Activated T-helper 17 cell treated with anti-CD3 and anti-CD28 coated beads, Interleukin-2, amount 50 U/mL, for 72 hours (primary cell): ENCODE measurements at regions not wholly inside any gene's neighbourhood (a gene's known extent, or its start where the extent isn't known, plus 50 kb on each side); places are given as distances from the start of the nearest gene placed in this dataset.
"Not testable (repeated sequence)": the region's sequence is repeated elsewhere in the genome, so short reads cannot be mapped to it uniquely, and the experiment has no call there.

Experiments used
- ATAC-seq: fragments of 150-1000 bp; cut with Tn5 transposase; replicated peaks from 2 replicates; pipeline ENCODE4 v1.10.0; 2021; ENCODE audit warnings: mild to moderate bottlenecking, moderate library complexity
- H3K27ac Mint-ChIP-seq: one replicate; pipeline ENCODE4 v1.8.0; 2022; ENCODE audit warnings: mixed read lengths
- H3K27me3 Mint-ChIP-seq: one replicate; pipeline ENCODE4 v1.8.0; 2022; ENCODE audit warnings: mixed read lengths
- H3K36me3 Mint-ChIP-seq: one replicate; pipeline ENCODE4 v1.8.0; 2022; ENCODE audit warnings: low read depth, mild to moderate bottlenecking, mixed read lengths
- H3K4me1 Mint-ChIP-seq: one replicate; pipeline ENCODE4 v1.8.0; 2022; ENCODE audit warnings: mixed read lengths
- H3K4me3 Mint-ChIP-seq: one replicate; pipeline ENCODE4 v1.8.0; 2022; ENCODE audit warnings: mild to moderate bottlenecking, mixed read lengths
- H3K9me3 Mint-ChIP-seq: one replicate; pipeline ENCODE4 v1.8.0; 2022; ENCODE audit warnings: mixed read lengths

DNA sequence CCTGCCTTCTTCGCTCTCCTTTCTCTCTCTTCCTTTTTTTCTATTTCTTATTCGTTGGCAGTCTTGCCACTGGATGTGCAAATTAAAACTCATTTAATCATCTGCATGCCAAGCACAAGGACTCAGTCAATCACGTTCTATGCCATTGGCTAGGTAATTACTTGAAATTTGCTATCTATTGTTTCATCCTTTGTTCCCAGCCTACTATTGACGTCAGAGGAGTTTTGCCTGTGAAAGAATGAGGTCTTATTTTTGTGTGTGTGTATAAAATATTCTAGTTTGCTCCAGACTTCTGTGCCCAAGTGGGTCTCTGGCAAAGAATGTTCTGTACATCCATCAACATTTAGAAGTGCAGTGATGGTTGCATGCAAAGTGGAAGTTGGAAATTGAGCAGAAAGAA lies 132.3 kb upstream of the DOK5 start:
- no peak for ATAC-seq
- H3K27ac Mint-ChIP-seq = no peak overlapping the region
- H3K27me3 Mint-ChIP-seq = peaks cover 10% of the 10 kb centered on the region
- no peaks in the 10 kb centered on the region for H3K36me3 Mint-ChIP-seq
- peaks cover 6% of the 10 kb centered on the region for H3K9me3 Mint-ChIP-seq
- H3K4me1 Mint-ChIP-seq = no peaks in the 10 kb centered on the region
- H3K4me3 Mint-ChIP-seq = no peak overlapping the region

DNA sequence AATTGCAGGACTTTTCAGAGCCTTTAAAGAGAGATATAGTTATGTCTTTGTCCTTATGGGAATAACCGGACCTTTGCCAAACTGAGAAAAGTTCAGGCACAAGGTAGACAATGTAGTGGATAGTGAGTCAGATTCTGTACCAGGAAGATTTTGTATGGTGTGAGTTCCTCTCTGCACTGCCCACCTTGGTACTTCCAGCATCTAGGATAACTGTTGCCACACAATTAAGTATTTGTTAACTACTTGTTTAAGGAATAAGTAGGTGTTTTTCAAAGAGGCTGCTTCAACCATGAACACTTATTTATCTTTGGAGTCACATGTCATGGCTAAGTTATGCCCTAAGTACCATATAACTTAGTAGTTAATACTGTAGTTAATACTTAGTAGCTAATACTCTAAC lies 131.8 kb upstream of the DOK5 start:
- no peak for ATAC-seq
- peaks cover 6% of the 10 kb centered on the region for H3K9me3 Mint-ChIP-seq
- no peaks in the 10 kb centered on the region for H3K36me3 Mint-ChIP-seq
- H3K4me3 Mint-ChIP-seq = no peak overlapping the region
- no peak overlapping the region for H3K27ac Mint-ChIP-seq
- no peaks in the 10 kb centered on the region for H3K4me1 Mint-ChIP-seq
- peaks cover 12% of the 10 kb centered on the region for H3K27me3 Mint-ChIP-seq

DNA sequence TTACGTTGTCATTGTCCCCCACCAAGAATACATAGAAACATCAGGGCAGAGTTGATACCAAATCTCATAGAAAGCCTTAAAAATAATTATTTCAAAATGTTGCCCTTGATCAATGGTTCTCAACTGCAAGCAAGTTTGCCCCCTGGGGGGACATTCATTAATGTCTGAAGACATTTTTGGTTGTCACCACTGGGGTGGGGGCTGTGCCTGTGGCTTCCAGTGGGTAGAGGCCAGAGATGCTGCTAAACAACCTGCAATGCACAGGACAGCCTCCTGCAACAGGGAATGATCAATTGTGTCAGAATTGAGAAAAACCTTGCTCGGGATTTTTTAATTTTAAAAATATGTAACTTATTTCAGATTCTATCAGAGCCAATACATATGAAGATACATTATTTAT lies 130.6 kb upstream of the DOK5 start:
- Mint-ChIP-seq H3K4me1 (no peaks in the 10 kb centered on the region), H3K36me3 (no peaks in the 10 kb centered on the region), H3K27me3 (peaks cover 16% of the 10 kb centered on the region), H3K4me3 (no peak overlapping the region), H3K9me3 (peaks cover 6% of the 10 kb centered on the region), H3K27ac (no peak overlapping the region)
- no peak for ATAC-seq

DNA sequence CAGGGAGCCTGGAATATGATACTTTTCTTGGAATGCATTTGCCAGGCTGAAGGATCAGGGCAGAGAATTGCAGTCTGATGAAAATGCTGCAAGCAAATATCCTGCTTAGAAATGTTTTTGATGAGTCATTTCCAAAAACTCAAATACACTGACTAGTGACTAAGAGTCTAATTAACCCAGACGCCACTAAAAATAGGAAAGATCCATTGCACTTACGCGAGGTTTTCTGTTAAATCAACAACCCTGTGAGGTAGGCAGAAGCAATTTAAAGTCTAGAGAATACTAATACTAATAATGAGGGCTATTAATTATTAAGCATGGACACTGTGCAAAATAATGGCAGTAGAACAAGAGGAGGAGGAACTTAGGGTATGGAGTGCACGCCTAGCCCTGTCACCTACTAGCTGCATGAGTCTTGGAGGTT lies 130.1 kb upstream of the DOK5 start:
- peaks cover 6% of the 10 kb centered on the region for H3K9me3 Mint-ChIP-seq
- no peaks in the 10 kb centered on the region for H3K4me1 Mint-ChIP-seq
- no peak overlapping the region for H3K27ac Mint-ChIP-seq
- ATAC-seq = peak; percentile 12
- H3K4me3 Mint-ChIP-seq = no peak overlapping the region
- peaks cover 16% of the 10 kb centered on the region for H3K27me3 Mint-ChIP-seq
- no peaks in the 10 kb centered on the region for H3K36me3 Mint-ChIP-seq

DNA sequence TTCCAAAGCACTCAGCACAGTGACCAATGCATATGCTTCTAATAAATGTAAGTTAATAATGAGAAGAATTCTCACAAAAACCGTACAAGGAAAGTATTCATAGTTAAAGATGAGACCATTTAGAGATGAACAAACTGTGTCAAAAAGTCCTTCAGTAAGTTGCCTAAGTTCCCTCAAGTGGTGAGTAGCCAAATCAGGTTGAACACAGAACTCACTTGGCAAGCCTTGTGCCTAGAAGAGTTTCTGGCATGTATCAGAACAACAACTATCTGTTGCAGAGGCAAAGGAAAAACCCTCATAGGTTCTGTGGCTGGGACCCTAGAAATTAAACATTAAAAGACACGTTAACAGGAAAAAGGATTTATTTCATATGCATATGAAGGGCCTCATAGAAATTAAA lies 129.6 kb upstream of the DOK5 start:
- no peak for ATAC-seq
- no peaks in the 10 kb centered on the region for H3K36me3 Mint-ChIP-seq
- no peak overlapping the region for H3K4me3 Mint-ChIP-seq
- H3K9me3 Mint-ChIP-seq = peaks cover 6% of the 10 kb centered on the region
- H3K27ac Mint-ChIP-seq = no peak overlapping the region
- no peaks in the 10 kb centered on the region for H3K4me1 Mint-ChIP-seq
- H3K27me3 Mint-ChIP-seq = peaks cover 19% of the 10 kb centered on the region

DNA sequence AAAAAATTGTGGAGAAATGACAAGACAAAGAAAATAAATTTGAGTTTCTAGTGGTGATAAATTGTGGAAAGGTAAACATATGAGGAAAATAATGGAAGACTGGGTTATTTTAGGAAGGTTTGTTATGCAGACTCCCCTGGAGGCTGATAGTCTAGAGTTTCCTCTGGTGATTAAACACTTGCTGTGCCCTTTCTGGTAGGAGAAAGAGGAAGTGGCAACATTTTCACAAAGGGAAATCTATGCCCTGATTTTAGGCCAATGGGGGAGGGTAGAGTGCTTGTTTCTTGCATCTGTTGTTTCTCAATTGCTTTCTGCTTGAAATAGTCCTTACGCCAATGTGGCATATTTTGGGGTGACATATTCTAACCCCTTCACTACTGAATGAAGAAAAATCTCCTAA lies 129.1 kb upstream of the DOK5 start:
- H3K27ac Mint-ChIP-seq = no peak overlapping the region
- H3K4me1 Mint-ChIP-seq = no peaks in the 10 kb centered on the region
- H3K27me3 Mint-ChIP-seq = peaks cover 19% of the 10 kb centered on the region
- H3K9me3 Mint-ChIP-seq = peaks cover 6% of the 10 kb centered on the region
- no peak overlapping the region for H3K4me3 Mint-ChIP-seq
- H3K36me3 Mint-ChIP-seq = no peaks in the 10 kb centered on the region
- no peak for ATAC-seq

DNA sequence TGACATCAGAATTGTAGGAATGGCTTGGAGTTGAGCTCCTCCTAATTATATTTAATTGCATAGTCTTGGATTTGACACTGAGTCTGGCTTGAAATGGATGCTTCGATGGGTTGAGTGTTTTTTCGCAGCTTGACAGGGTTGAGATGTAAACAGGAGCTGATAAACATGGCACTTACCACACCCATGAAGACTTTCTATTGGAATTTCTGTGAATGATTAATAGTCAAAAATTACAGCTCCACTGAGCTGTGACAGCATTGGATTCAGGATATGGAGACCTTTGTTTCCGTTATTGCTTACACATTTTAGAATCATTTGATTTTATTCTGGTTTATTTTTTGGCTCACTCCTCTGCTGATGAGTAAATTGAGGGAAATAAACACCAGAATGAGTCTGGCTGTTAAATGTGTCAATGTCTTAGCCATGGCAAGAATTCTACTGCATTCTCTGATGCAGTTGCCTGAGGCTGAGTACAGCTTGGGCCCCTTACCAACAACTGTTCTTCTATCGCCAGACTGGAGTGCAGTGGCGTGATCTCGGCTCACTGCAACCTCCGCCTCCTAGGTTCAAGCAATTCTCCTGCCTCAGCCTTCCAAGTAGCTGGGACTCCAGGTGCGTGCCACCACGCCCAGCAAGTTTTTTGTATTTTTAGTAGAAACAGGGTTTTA lies 128.1 kb upstream of the DOK5 start:
- H3K9me3 Mint-ChIP-seq = peaks cover 6% of the 10 kb centered on the region
- no peak for ATAC-seq
- H3K27ac Mint-ChIP-seq = no peak overlapping the region
- peaks cover 22% of the 10 kb centered on the region for H3K27me3 Mint-ChIP-seq
- no peaks in the 10 kb centered on the region for H3K36me3 Mint-ChIP-seq
- H3K4me3 Mint-ChIP-seq = no peak overlapping the region
- H3K4me1 Mint-ChIP-seq = no peaks in the 10 kb centered on the region

DNA sequence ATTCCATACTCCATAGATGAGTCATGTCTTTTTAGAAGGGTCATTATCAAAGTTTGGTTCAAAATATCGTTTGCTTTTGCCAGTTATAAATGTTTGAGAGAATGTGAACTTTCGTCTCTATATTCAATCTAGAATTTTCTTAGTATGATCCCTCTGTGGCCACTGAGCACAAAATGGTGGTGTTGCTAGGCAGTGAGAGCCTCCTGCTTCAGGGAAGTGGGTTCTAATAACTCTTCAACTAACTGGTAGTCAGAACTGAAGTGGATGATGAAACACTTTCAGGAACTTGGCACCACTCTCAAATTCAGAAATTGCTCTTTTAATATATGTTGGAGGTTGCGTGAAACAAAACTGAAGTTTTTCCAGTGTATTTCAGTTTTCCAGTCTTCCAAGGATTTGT lies 125.0 kb upstream of the DOK5 start:
- no peak overlapping the region for H3K27ac Mint-ChIP-seq
- no peak for ATAC-seq
- H3K4me1 Mint-ChIP-seq = no peaks in the 10 kb centered on the region

DNA sequence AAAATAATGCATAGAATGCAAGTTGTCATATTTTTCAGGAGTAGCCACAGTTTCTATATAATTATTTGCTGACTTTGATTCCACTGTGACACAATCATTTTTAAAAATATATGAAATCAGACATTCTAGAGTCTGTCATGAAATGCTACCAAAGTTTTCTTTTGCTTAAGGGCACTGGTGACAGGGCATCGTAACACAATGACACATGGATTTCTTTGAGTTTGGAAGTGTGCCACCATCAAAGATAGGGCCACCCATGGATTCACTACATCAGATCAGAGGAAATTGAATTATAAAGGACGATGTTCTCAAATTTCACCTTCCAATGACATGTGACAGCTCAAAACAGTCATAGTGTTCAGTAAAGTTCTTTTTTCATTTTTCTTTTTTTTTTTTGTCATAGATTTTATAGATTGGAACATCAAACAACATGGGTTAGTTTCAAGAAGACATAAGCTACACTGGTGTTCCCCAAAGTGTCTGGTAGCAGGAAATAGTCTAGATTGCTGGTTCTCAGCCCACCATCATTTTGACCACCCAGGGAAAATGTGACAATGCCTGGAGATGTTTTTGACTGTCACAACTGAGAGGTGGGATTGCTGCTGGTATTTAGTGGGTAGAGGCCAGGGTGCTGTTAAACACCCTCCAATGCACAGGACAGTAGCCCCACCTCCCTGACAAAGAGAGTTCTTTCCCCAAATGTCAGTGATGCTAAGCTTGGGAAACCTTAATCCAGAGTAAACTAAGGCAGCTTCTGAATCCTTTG lies 123.8 kb upstream of the DOK5 start:
- H3K9me3 Mint-ChIP-seq = peaks cover 6% of the 10 kb centered on the region
- H3K4me3 Mint-ChIP-seq = no peak overlapping the region
- no peaks in the 10 kb centered on the region for H3K36me3 Mint-ChIP-seq
- H3K27ac Mint-ChIP-seq = no peak overlapping the region
- H3K4me1 Mint-ChIP-seq = no peaks in the 10 kb centered on the region
- no peak for ATAC-seq
- peaks cover 29% of the 10 kb centered on the region for H3K27me3 Mint-ChIP-seq

More for the DNA sequence above, 125.0 kb upstream of the DOK5 start:
- Mint-ChIP-seq H3K36me3 (no peaks in the 10 kb centered on the region), H3K4me3 (no peak overlapping the region), H3K9me3 (peaks cover 6% of the 10 kb centered on the region), H3K27me3 (peaks cover 30% of the 10 kb centered on the region)

DNA sequence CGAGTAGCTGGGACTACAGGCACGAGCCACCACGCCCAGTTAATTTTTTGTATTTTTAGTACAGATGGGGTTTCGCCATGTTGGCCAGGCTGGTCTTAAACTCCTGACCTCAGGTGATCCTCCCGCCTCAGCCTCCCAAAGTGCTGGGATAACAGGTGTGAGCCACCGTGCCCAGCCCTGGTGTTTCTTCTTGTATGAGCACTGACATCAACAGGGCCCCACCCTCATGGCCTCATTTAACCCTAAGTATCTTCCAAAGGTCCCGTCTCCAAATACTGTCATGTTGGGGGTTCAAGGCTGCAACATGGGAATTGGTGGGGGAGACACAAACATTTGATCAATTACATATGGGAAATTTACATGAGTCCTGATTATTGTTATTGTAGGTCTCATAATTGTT lies 122.9 kb upstream of the DOK5 start:
- not testable (repeated sequence) for H3K4me3 Mint-ChIP-seq, H3K4me1 Mint-ChIP-seq, H3K27ac Mint-ChIP-seq, ATAC-seq, H3K9me3 Mint-ChIP-seq, H3K36me3 Mint-ChIP-seq
- peaks cover 27% of the 10 kb centered on the region for H3K27me3 Mint-ChIP-seq

DNA sequence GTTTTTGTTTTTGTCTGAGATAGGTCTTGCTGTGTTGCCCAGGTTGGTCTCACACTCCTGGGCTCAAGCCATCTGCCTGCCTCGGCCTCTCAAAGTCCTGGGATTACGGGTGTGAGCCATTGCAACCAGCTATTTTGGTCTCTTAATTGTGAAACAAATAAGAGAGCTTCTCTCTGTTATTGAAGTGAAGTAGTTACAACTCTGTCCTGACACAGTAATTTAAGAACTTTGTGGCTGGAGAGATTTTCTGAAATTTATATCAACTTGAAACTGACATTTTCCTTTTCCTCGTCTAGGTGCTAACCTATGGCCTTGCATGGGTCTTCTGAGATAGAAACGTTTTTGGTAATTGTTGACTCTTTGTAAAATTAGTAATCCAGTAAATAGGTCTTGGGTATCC lies 122.1 kb upstream of the DOK5 start:
- no peaks in the 10 kb centered on the region for H3K4me1 Mint-ChIP-seq
- peak; percentile 12 for ATAC-seq
- H3K9me3 Mint-ChIP-seq = no peaks in the 10 kb centered on the region
- H3K36me3 Mint-ChIP-seq = no peaks in the 10 kb centered on the region
- H3K27me3 Mint-ChIP-seq = peaks cover 27% of the 10 kb centered on the region
- H3K4me3 Mint-ChIP-seq = no peak overlapping the region
- H3K27ac Mint-ChIP-seq = no peak overlapping the region

DNA sequence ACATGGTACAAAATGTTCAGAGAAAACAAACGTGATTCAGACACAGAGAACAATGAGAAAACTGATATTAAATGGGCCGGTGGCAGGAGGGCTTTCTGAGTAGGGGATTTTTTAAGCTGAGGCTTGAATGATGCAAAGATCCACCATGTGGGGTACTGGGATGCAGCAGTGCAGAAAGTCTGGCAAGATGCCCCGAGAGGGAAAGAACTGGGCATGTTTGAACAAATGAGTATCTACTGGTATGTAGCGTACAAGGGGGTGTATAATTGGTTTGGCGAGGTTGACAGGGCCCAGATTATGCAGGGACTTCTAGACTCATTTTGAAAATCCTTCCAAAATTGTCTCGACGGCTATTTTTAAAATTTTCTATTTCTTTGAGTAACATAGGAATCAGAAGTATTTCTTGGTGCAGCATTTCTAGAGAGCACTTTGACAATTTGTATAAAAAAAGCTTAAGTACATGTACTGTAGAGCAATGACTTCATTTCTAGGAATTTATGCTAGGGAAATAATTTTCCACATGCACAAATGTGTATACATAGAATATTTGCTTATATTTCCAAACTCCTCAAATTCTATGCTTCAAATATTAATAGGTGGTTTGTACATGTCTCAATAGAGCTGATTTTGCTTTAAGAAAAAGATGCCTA lies 119.6 kb upstream of the DOK5 start:
- Mint-ChIP-seq H3K36me3 (no peaks in the 10 kb centered on the region), H3K4me1 (no peaks in the 10 kb centered on the region), H3K27me3 (peaks cover 18% of the 10 kb centered on the region), H3K9me3 (no peaks in the 10 kb centered on the region), H3K27ac (no peak overlapping the region), H3K4me3 (no peak overlapping the region)
- ATAC-seq = no peak

DNA sequence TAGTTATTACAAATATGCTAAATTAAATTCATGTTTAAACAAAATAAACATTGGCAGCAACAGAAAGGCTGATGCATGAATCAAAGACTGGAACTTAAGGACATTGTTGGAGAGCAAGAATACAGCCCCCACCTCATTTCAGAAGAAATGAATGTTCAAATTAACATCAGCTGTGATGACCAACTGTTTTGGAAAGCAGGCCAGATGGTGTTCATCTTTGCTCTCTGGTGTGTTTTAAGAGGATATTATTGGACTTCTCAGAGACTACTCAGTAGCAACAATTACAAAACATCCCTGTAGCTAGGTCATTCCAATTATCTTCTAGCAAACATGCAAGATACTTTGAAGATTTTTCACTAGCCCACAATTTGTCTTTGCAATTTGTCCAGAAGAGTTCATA lies 118.6 kb upstream of the DOK5 start:
- no peak overlapping the region for H3K27ac Mint-ChIP-seq
- peaks cover 15% of the 10 kb centered on the region for H3K27me3 Mint-ChIP-seq
- H3K4me3 Mint-ChIP-seq = no peak overlapping the region
- H3K36me3 Mint-ChIP-seq = no peaks in the 10 kb centered on the region
- H3K4me1 Mint-ChIP-seq = no peaks in the 10 kb centered on the region
- H3K9me3 Mint-ChIP-seq = no peaks in the 10 kb centered on the region
- no peak for ATAC-seq

DNA sequence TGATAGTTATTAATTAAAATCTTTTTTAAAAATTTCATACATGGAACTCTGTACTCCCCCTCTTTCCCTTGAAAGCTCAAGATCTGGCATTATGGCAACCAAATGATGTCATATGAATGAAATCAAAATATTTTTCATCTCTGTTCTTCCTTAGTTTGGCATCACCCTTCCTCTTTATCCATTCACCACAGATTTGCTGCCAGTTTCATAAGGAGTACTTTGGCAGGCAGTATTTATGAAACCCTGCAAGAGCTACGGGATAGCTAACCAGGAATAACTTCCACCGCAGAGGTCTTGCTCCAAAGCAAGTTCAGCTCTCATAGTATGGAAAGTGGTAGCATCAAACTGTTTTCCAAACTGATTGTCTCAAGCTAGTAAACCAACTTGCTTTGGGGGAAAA lies 113.9 kb upstream of the DOK5 start:
- peaks cover 8% of the 10 kb centered on the region for H3K27me3 Mint-ChIP-seq
- ATAC-seq = no peak
- H3K4me3 Mint-ChIP-seq = no peak overlapping the region
- no peaks in the 10 kb centered on the region for H3K9me3 Mint-ChIP-seq
- H3K36me3 Mint-ChIP-seq = no peaks in the 10 kb centered on the region
- H3K27ac Mint-ChIP-seq = no peak overlapping the region
- no peaks in the 10 kb centered on the region for H3K4me1 Mint-ChIP-seq

DNA sequence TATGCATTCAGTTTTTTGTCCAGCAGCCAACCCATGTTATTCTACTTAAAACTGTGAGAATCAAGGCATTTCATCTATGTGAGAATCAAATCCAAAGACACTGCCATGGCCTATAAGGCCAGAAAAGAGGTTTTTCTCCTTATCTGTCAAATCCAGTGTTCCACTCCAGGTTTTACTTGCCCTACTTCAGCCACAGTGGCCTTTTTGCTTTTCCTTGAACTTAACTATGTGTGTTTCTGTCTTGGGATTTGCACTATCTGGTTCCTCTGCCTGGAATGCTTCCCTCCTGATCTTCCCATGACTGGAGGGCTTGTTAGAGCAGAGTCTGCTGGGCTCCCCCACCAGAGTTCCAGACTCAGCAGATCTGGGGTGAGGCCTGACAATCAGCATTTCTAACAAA lies 113.1 kb upstream of the DOK5 start:
- Mint-ChIP-seq H3K27ac (no peak overlapping the region), H3K27me3 (peaks cover 8% of the 10 kb centered on the region), H3K9me3 (no peaks in the 10 kb centered on the region), H3K4me3 (no peak overlapping the region), H3K36me3 (no peaks in the 10 kb centered on the region), H3K4me1 (no peaks in the 10 kb centered on the region)
- no peak for ATAC-seq
